IMR-90 (cell line): ENCODE measurements at regions not wholly inside any gene's neighbourhood (a gene's known extent, or its start where the extent isn't known, plus 50 kb on each side); places are given as distances from the start of the nearest gene placed in this dataset.

ENCODE experiments used
- ATAC-seq: fragments of 200-7000 bp; cut with Tn5 transposase; 2 replicates; pipeline ENCODE4 v1.9.1; 2020; ENCODE audit warnings: low read depth, mild to moderate bottlenecking, moderate library complexity
- BruUV-seq: library from RNA; stranded (reverse); fragments of 400-500 nt; replicated peaks from 2 replicates; lab custom pipeline; 2021; lab: Mats Ljungman, UMichigan
- CTCF ChIA-PET: fragments of 300-600 bp; formaldehyde crosslinking; extraction: SDS; loops from one replicate; lab custom pipeline; 2021; ENCODE audit warnings: antibody characterized with exemption; lab: Yijun Ruan, JAX
- POLR2A ChIA-PET: fragments of 300-600 bp; sonication (Branson Sonifier 250); formaldehyde crosslinking; loops from one replicate; lab custom pipeline; 2022; ENCODE audit warnings: antibody characterized with exemption; ENCODE audit not compliant: unreplicated experiment; lab: Charles Lee
- DNase-seq: peaks from one replicate; pipeline ENCODE4 v3.0.0; 2013
- H2AFZ ChIP-seq: replicated peaks from 2 replicates; pipeline ENCODE3; 2013; ENCODE audit warnings: low read length, mild to moderate bottlenecking; ENCODE audit not compliant: poor library complexity
- H2AK5ac ChIP-seq: 2 replicates; pipeline ENCODE4 v1.6.1; 2013; ENCODE audit warnings: low read depth, low read length, inconsistent platforms
- H2AK9ac ChIP-seq: replicated peaks from 2 replicates; pipeline ENCODE3; 2013; ENCODE audit warnings: mild to moderate bottlenecking, low read depth, low read length, moderate library complexity; ENCODE audit not compliant: poor library complexity
- H2BK120ac ChIP-seq: 2 replicates; pipeline ENCODE4 v1.6.1; 2013; ENCODE audit warnings: low read depth, low read length, inconsistent platforms
- H2BK15ac ChIP-seq: 3 replicates; pipeline ENCODE4 v1.6.1; 2013; ENCODE audit warnings: low read depth, low read length, inconsistent platforms
- H2BK20ac ChIP-seq: 2 replicates; pipeline ENCODE4 v1.6.1; 2013; ENCODE audit warnings: low read depth, mild to moderate bottlenecking, inconsistent platforms, low read length, moderate library complexity
- H2BK5ac ChIP-seq: 2 replicates; pipeline ENCODE4 v1.6.1; 2013; ENCODE audit warnings: mild to moderate bottlenecking, low read depth, low read length, inconsistent platforms; ENCODE audit not compliant: poor library complexity, severe bottlenecking
- H3K14ac ChIP-seq: replicated peaks from 2 replicates; pipeline ENCODE4 v1.6.1; 2013; ENCODE audit warnings: low read depth, low read length, inconsistent platforms
- H3K18ac ChIP-seq: 2 replicates; pipeline ENCODE4 v1.6.1; 2013; ENCODE audit warnings: low read depth, low read length, control low read depth
- H3K23ac ChIP-seq: 2 replicates; pipeline ENCODE4 v1.6.1; 2013; ENCODE audit warnings: low read depth, low read length, inconsistent platforms
- H3K27ac ChIP-seq: 2 replicates; pipeline ENCODE4 v1.5.1; 2013; ENCODE audit warnings: mild to moderate bottlenecking, control low read depth, low read length; ENCODE audit not compliant: insufficient read depth
- H3K27me3 ChIP-seq: 2 replicates; pipeline ENCODE4 v1.6.1; 2013; ENCODE audit warnings: low read length; ENCODE audit not compliant: control insufficient read depth, insufficient read depth
- H3K36me3 ChIP-seq: 2 replicates; pipeline ENCODE4 v1.6.1; 2013; ENCODE audit warnings: low read length, mixed read lengths; ENCODE audit not compliant: control insufficient read depth, insufficient read depth
- H3K4ac ChIP-seq: 2 replicates; pipeline ENCODE4 v1.6.1; 2013; ENCODE audit warnings: low read depth, low read length, inconsistent platforms
- H3K4me1 ChIP-seq: 2 replicates; pipeline ENCODE4 v1.6.1; 2013; ENCODE audit warnings: low read length, mixed read lengths; ENCODE audit not compliant: control insufficient read depth, insufficient read depth
- H3K4me2 ChIP-seq: 2 replicates; pipeline ENCODE4 v1.6.1; 2013; ENCODE audit warnings: low read depth, mild to moderate bottlenecking, control low read depth, low read length, moderate library complexity
- H3K4me3 ChIP-seq: 2 replicates; pipeline ENCODE4 v1.5.1; 2013; ENCODE audit warnings: low read depth, mild to moderate bottlenecking, control low read depth, low read length, moderate library complexity; ENCODE audit not compliant: insufficient read depth
- H3K56ac ChIP-seq: 2 replicates; pipeline ENCODE4 v1.6.1; 2013; ENCODE audit warnings: low read length, inconsistent platforms; ENCODE audit not compliant: insufficient read depth; ENCODE audit errors: extremely low read depth
- H3K79me1 ChIP-seq, 2 experiments: 2 replicates each; pipeline ENCODE4 v1.6.1; 2013; ENCODE audit warnings: low read length in 2 of 2, inconsistent platforms in 1 of 2, low read depth in 1 of 2
- H3K9ac ChIP-seq: 2 replicates; pipeline ENCODE4 v1.6.1; 2013; ENCODE audit warnings: low read depth, low read length, control low read depth
- H3K9me1 ChIP-seq: 2 replicates; pipeline ENCODE4 v1.6.1; 2013; ENCODE audit warnings: low read length, inconsistent platforms; ENCODE audit not compliant: insufficient read depth
- H3K9me3 ChIP-seq: 2 replicates; pipeline ENCODE4 v1.6.1; 2013; ENCODE audit warnings: low read length; ENCODE audit not compliant: control insufficient read depth, insufficient read depth
- H4K20me1 ChIP-seq: 2 replicates; pipeline ENCODE4 v1.6.1; 2013; ENCODE audit warnings: low read length, inconsistent platforms; ENCODE audit not compliant: insufficient read depth
- H4K5ac ChIP-seq: 2 replicates; pipeline ENCODE4 v1.6.1; 2013; ENCODE audit warnings: mild to moderate bottlenecking, low read depth, low read length, control low read depth
- H4K8ac ChIP-seq, 2 experiments: 2 replicates each; pipeline ENCODE4 v1.6.1; 2013; ENCODE audit warnings: low read depth in 2 of 2, low read length in 2 of 2, control low read depth in 1 of 2, inconsistent platforms in 1 of 2
- H4K91ac ChIP-seq: 2 replicates; pipeline ENCODE4 v1.6.1; 2013; ENCODE audit warnings: low read depth, low read length, inconsistent platforms; ENCODE audit not compliant: insufficient read depth
- BHLHE40 ChIP-seq: fragments of 150-350 bp; IDR thresholded peaks from 2 replicates; pipeline ENCODE4 v1.6.1; 2016; ENCODE audit warnings: mild to moderate bottlenecking, low read depth, low read length
- ELK1 ChIP-seq: fragments of 150-350 bp; IDR thresholded peaks from 2 replicates; pipeline ENCODE4 v1.6.1; 2016; ENCODE audit warnings: low read depth, mild to moderate bottlenecking, low read length, moderate library complexity, borderline replicate concordance
- MAZ ChIP-seq: IDR thresholded peaks from 2 replicates; pipeline ENCODE4 v1.6.1; 2012; ENCODE audit warnings: low read depth, mild to moderate bottlenecking, low read length, improper control_type of control experiment, moderate library complexity, borderline replicate concordance
- RAD21 ChIP-seq: IDR thresholded peaks from 2 replicates; pipeline ENCODE4 v1.6.1; 2012; ENCODE audit warnings: low read length, improper control_type of control experiment
- RCOR1 ChIP-seq: IDR thresholded peaks from 2 replicates; pipeline ENCODE4 v1.6.1; 2012; ENCODE audit warnings: mild to moderate bottlenecking, low read length, improper control_type of control experiment; ENCODE audit not compliant: insufficient replicate concordance
- RFX5 ChIP-seq: IDR thresholded peaks from 2 replicates; pipeline ENCODE4 v1.8.0; 2012; ENCODE audit warnings: low read depth, mild to moderate bottlenecking, low read length, moderate library complexity
- SMC3 ChIP-seq: fragments of 150-350 bp; IDR thresholded peaks from 2 replicates; pipeline ENCODE4 v1.6.1; 2016; ENCODE audit warnings: low read depth, mild to moderate bottlenecking, antibody characterized with exemption, low read length, moderate library complexity
- dilution Hi-C: fragments of 300-500 bp; cut with HindIII; formaldehyde crosslinking; loops from one replicate; pipeline ENCODE4 v1.14.3; 2018; ENCODE audit warnings: low sequenced_read_pairs; ENCODE audit not compliant: unreplicated experiment
- in situ Hi-C: fragments of 300-500 bp; cut with MboI; formaldehyde crosslinking; loops from 3 replicates; pipeline ENCODE4 v1.14.3; 2019; ENCODE audit warnings: low sequenced_read_pairs, inconsistent platforms, mixed read lengths
- intact Hi-C: fragments of 100-400 bp; cut with micrococcal nuclease; formaldehyde crosslinking; loops from 2 replicates; pipeline ENCODE4 v1.10.0; 2022
- TF ChIP-seq, protein P1 (sequence below): fragments of 150-350 bp; IDR thresholded peaks from 2 replicates; pipeline ENCODE4 v1.6.1; 2017; ENCODE audit warnings: mild to moderate bottlenecking, antibody characterized with exemption, low read length, low read depth

- POLR2A ChIA-PET = no interaction called here
- H4K91ac ChIP-seq = no peak overlapping the region
Observed at GRCh38 chr1:30036666-30037065, 686.7 kb downstream of the MATN1 start.

More at GRCh38 chr1:30036666-30037065, 686.7 kb downstream of the MATN1 start:
- no peaks in the 10 kb centered on the region for H3K79me1 ChIP-seq
- in situ Hi-C loops (no loop called here), dilution Hi-C loops (no loop called here), intact Hi-C loops (no loop called here)
- H4K20me1 ChIP-seq = no peaks in the 10 kb centered on the region
- no peak overlapping the region for H2BK120ac ChIP-seq
- H2BK15ac ChIP-seq = no peak overlapping the region
- CTCF ChIA-PET = no interaction called here
- no peaks in the 10 kb centered on the region for H3K4me1 ChIP-seq
- ATAC-seq = no peak
- H3K18ac ChIP-seq = no peak overlapping the region
- H3K14ac ChIP-seq = no peak overlapping the region
- H2AFZ ChIP-seq = no peak overlapping the region
- no peak overlapping the region for H2AK5ac ChIP-seq
- H3K9me1 ChIP-seq = no peaks in the 10 kb centered on the region
- no peak overlapping the region for H3K56ac ChIP-seq
- H3K36me3 ChIP-seq = no peaks in the 10 kb centered on the region
- no peak overlapping the region for H2AK9ac ChIP-seq
- H3K27me3 ChIP-seq = no peaks in the 10 kb centered on the region
- H3K4ac ChIP-seq = no peak overlapping the region
- H4K5ac ChIP-seq = no peak overlapping the region
- BruUV-seq = no TSS peak
- no peak overlapping the region for H4K8ac ChIP-seq
- no peak for DNase-seq
- H3K23ac ChIP-seq = no peak overlapping the region
- no peak overlapping the region for H3K4me2 ChIP-seq
- H2BK20ac ChIP-seq = no peak overlapping the region
- TF ChIP-seq BHLHE40 (no peak), RCOR1 (no peak), SMC3 (no peak), ELK1 (no peak), RAD21 (no peak), RFX5 (no peak), MAZ (no peak)
- TF ChIP-seq, protein P1, sequence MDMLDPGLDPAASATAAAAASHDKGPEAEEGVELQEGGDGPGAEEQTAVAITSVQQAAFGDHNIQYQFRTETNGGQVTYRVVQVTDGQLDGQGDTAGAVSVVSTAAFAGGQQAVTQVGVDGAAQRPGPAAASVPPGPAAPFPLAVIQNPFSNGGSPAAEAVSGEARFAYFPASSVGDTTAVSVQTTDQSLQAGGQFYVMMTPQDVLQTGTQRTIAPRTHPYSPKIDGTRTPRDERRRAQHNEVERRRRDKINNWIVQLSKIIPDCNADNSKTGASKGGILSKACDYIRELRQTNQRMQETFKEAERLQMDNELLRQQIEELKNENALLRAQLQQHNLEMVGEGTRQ = no peak
- H3K27ac ChIP-seq = no peak overlapping the region
- H3K4me3 ChIP-seq = no peak overlapping the region
- no peaks in the 10 kb centered on the region for H3K9me3 ChIP-seq
- no peak overlapping the region for H2BK5ac ChIP-seq
- no peak overlapping the region for H3K9ac ChIP-seq
